K562 (cell line): ENCODE measurements at regions not wholly inside any gene's neighbourhood (a gene's known extent, or its start where the extent isn't known, plus 50 kb on each side); places are given as distances from the start of the nearest gene placed in this dataset.

ENCODE experiments used
- AFF4 ChIP-seq: sonication (generic); formaldehyde crosslinking; IDR thresholded peaks from 2 replicates; pipeline ENCODE4 v1.8.0; 2023; ENCODE audit warnings: mild to moderate bottlenecking, missing genetic modification reagents
- BRD4 ChIP-seq: fragments of 200-600 bp; sonication (generic); IDR thresholded peaks from 2 replicates; pipeline ENCODE4 v1.6.1; 2017; ENCODE audit warnings: inconsistent platforms
- CTBP1 ChIP-seq: fragments of 450-650 bp; IDR thresholded peaks from 2 replicates; pipeline ENCODE4 v1.6.1; 2016; ENCODE audit warnings: borderline replicate concordance
- HES1 ChIP-seq: fragments of 450-650 bp; IDR thresholded peaks from 2 replicates; pipeline ENCODE4 v1.6.1; 2016; ENCODE audit warnings: low read depth, mild to moderate bottlenecking, moderate library complexity
- MAFF ChIP-seq: IDR thresholded peaks from 2 replicates; pipeline ENCODE4 v1.6.1; 2012; ENCODE audit warnings: low read length, improper control_type of control experiment
- SRSF3 ChIP-seq: fragments of 200-400 bp; formaldehyde crosslinking; IDR thresholded peaks from 2 replicates; pipeline ENCODE4 v1.6.1; 2016; ENCODE audit warnings: mild to moderate bottlenecking, low read length, moderate library complexity; ENCODE audit not compliant: insufficient read depth
- TBL1XR1 ChIP-seq, 2 experiments: IDR thresholded peaks; 2 replicates each; pipeline ENCODE4 v1.6.1; 2012; ENCODE audit warnings: improper control_type of control experiment in 2 of 2, low read length in 2 of 2, mild to moderate bottlenecking in 1 of 2
- TEAD1 ChIP-seq, 2 experiments: fragments of 450-650 bp in 1 of 2; sonication (generic) in 1 of 2; formaldehyde crosslinking; IDR thresholded peaks; 2 replicates each; pipeline versions ENCODE4 v1.4.0 to v1.8.0; 2020 to 2022; ENCODE audit warnings: mild to moderate bottlenecking in 2 of 2, missing genetic modification reagents in 1 of 2
- U2AF1 ChIP-seq: fragments of 200-400 bp; formaldehyde crosslinking; optimal IDR thresholded peaks from 2 replicates; pipeline ENCODE3; 2017; ENCODE audit warnings: mild to moderate bottlenecking, low read depth, low read length, moderate library complexity
- ZBTB12 ChIP-seq: fragments of 250-450 bp; sonication (Bioruptor Pico); IDR thresholded peaks from 2 replicates; pipeline ENCODE4 v1.4.0; 2020

- TF ChIP-seq ZBTB12 (CRISPR knock-in tag): no peak
- TF ChIP-seq TEAD1 (CRISPR knock-in tag; IDR thresholded peaks at IDR 0.05): no peak
- no peak for TF ChIP-seq U2AF1
- TF ChIP-seq MAFF: no peak
- no peak for TF ChIP-seq HES1
- TF ChIP-seq BRD4: no peak
- no peak for TF ChIP-seq TBL1XR1 (IDR thresholded peaks at IDR 0.05; ENCODE audit: low read length in 2 of 2)
- no peak for TF ChIP-seq SRSF3
- no peak for TF ChIP-seq CTBP1
- no peak for TF ChIP-seq AFF4 (CRISPR knock-in tag)
Observed at GRCh38 chr14:87081004-87081403, 912.0 kb downstream of the GALC start (continued).
